ENCODE measurements at regions not wholly inside any gene's neighbourhood (a gene's known extent, or its start where the extent isn't known, plus 50 kb on each side); places are given as distances from the start of the nearest gene placed in this dataset.

DNA sequence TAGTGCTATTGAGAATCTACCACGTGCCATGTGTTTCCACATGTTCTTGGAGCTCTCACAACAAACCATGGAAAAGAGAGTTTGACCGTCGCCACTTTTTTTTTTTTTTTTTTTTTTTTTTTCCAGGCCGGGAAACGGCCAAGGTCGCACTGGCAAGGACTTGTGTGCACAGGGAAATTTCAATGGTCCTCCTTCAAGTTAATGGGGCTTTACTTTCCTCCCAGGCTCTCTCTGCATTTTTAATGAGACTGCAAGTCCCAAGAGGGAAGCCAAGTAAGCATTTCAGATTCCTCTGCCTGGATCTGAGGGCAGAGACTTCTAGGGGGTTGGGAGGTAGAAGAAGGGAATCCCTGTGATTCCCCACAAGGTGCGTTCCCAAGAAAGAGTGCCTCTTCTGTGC, 94.7 kb upstream of the MPHOSPH6 start:
- POLR2A ChIA-PET (ENCODE audit: low non-redundant PET): no interaction called here
- CTCF ChIA-PET: interaction anchor here (0.6 kb wide), 1 partner anchor 1515 kb away, joined by 4 read pairs; no protein-coding TSS in a partner anchor
- TF ChIP-seq, protein P1, sequence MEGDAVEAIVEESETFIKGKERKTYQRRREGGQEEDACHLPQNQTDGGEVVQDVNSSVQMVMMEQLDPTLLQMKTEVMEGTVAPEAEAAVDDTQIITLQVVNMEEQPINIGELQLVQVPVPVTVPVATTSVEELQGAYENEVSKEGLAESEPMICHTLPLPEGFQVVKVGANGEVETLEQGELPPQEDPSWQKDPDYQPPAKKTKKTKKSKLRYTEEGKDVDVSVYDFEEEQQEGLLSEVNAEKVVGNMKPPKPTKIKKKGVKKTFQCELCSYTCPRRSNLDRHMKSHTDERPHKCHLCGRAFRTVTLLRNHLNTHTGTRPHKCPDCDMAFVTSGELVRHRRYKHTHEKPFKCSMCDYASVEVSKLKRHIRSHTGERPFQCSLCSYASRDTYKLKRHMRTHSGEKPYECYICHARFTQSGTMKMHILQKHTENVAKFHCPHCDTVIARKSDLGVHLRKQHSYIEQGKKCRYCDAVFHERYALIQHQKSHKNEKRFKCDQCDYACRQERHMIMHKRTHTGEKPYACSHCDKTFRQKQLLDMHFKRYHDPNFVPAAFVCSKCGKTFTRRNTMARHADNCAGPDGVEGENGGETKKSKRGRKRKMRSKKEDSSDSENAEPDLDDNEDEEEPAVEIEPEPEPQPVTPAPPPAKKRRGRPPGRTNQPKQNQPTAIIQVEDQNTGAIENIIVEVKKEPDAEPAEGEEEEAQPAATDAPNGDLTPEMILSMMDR (conservative IDR thresholded peaks at IDR 0.05; ENCODE audit: low read depth): no peak
- no peak for DNase-seq (ENCODE audit: low spot score)
- no peak overlapping the region for H3K27ac ChIP-seq

DNA sequence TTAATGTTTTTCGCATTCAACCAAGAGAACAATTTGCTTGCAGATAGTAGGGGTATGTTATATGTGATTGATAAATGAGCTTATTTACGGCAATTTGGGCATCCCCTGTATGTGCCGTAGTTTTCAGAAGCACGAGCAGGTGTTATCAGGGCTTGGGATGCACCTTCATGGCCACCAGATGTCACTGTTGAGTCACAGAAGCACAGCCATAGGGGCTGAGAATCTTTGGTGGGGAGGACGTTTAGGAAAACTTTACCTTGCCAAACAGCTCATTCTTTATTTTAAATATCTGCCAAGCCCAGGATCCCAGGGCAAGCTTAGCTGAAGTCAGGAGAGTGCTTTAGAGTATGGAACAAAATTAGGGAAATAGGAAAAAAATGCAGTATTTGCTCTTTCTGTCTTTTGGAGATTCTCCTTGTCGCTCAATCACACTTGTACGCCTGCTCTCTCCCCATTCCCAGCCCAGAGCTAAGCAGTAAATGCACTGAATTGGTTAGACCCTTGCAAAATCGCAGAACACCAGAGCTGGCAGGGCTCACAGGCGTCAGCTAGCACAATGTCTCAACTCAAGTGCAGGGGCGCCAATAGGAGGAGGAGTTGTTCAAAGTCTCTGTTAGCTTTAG, 93.6 kb upstream of the MPHOSPH6 start:
- CTCF ChIA-PET: interaction anchor here (0.6 to 1.4 kb wide), 16 partner anchors 9 to 1181 kb away, joined by 3 to 11 read pairs (median 3); no protein-coding TSS in a partner anchor

DNA sequence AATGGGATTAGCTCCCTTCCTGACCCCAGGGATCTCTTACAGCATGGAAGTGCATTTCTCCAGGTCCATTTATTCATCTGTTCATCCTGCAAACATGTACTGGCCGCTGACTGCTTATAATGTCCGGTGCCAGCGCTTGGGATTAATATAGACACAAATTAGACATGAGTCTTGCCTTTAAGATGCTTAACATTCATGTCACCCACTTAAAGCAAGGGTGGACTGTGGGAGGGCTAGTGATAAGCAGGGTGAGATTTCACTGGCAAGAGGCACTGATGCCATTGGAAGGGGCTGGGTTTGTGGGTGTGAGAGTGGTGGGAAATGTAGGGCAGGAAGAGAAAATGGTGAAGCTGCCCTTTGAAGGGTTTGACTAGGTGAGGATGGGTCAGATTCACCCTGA, 92.2 kb upstream of the MPHOSPH6 start:
- TF ChIP-seq, protein P1 (conservative IDR thresholded peaks at IDR 0.05; ENCODE audit: low read depth): no peak
- POLR2A ChIA-PET (ENCODE audit: low non-redundant PET): no interaction called here
- CTCF ChIA-PET: no interaction called here
- H3K27ac ChIP-seq: no peak overlapping the region
- no peak for DNase-seq (ENCODE audit: low spot score)

More for the DNA sequence above, 93.6 kb upstream of the MPHOSPH6 start:
- peak; percentile 66 for DNase-seq (ENCODE audit: low spot score)
- POLR2A ChIA-PET (ENCODE audit: low non-redundant PET): no interaction called here
- H3K27ac ChIP-seq: no peak overlapping the region
- TF ChIP-seq, protein P1 (conservative IDR thresholded peaks at IDR 0.05; ENCODE audit: low read depth): peak; percentile 90

DNA sequence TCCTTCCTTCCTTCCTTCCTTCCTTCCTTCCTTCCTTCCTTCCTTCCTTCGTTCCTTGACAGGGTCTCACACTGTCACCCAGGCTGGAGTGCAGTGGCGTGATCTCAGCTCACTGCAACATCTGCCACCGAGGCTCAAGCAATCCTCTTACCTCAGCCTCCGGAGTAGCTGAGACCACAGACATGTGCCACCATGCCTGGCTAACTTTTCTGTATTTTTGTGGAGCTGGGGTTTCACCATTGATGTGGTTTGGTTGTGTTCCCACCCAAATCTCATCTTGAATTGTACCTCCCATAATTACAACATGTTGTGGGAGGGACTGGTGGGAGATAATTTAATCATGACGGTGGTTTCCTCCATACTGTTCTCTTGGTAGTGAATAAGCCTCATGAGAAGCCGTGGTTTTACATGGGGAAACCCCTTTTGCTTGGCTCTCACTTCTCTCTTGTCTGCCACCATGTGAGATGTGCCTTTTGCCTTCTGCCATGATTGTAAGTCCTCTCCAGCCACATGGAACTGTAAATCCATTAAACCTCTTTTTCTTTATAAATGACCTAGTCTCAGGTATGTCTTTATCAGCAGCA, 90.3 kb upstream of the MPHOSPH6 start:
- CTCF ChIA-PET: interaction anchor here (0.6 kb wide), 1 partner anchor 325 kb away, joined by 4 read pairs; no protein-coding TSS in a partner anchor
- no peak for DNase-seq (ENCODE audit: low spot score)
- TF ChIP-seq, protein P1 (conservative IDR thresholded peaks at IDR 0.05; ENCODE audit: low read depth): no peak
- H3K27ac ChIP-seq: no peak overlapping the region
- POLR2A ChIA-PET (ENCODE audit: low non-redundant PET): interaction anchor here (0.8 kb wide), 1 partner anchor 320 kb away, joined by 12 read pairs; no protein-coding TSS in a partner anchor

DNA sequence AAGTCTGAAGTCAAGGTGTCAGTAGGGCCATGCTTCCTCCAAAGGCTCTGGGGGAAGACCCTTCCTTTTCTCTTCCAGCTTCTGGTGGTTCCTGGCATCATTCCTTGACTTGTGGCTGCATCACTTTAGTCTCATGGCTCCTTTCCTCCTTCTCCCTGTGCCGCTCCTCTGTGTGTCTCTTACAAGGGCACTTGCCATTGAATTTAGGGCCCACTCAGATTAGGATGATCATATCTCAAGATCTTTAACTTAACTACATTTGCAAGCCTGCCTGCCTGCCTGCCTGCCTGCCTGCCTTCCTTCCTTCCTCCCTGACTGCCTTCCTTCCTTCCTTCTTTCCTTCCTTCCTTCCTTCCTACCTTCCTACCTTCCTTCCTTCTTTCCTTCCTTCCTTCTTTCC, 89.7 kb upstream of the MPHOSPH6 start:
- no peak for DNase-seq (ENCODE audit: low spot score)
- TF ChIP-seq, protein P1 (conservative IDR thresholded peaks at IDR 0.05; ENCODE audit: low read depth): no peak
- H3K27ac ChIP-seq: no peak overlapping the region
- CTCF ChIA-PET: interaction anchor here (0.5 kb wide), 1 partner anchor 1567 kb away, joined by 3 read pairs; no protein-coding TSS in a partner anchor
- POLR2A ChIA-PET (ENCODE audit: low non-redundant PET): interaction anchor here (0.8 kb wide), 1 partner anchor 321 kb away, joined by 12 read pairs; no protein-coding TSS in a partner anchor

DNA sequence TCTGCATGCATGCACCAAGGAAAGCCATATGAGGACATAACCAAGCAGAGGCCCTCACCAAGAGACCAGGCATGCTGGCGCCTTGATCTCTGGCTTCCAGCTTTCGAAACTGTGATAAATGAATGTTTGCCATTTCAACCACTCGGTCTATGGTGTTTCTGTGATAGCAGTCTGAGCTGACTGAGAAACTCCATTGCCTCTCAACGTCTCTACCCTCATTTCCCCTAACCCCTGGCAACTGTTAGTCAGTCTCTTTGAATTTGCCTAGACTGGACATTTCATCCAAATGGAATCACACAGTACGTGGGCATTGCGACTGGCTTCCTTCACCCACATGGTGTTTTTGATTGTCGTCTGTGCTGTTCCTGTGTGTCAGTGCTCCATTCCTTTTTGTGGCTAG, 88.0 kb upstream of the MPHOSPH6 start:
- TF ChIP-seq, protein P1 (conservative IDR thresholded peaks at IDR 0.05; ENCODE audit: low read depth): no peak
- POLR2A ChIA-PET (ENCODE audit: low non-redundant PET): no interaction called here
- DNase-seq (ENCODE audit: low spot score): no peak
- H3K27ac ChIP-seq: no peak overlapping the region
- CTCF ChIA-PET: interaction anchor here (0.6 kb wide), 1 partner anchor 105 kb away, joined by 3 read pairs; no protein-coding TSS in a partner anchor
